GM12872 (cell line): ENCODE measurements at regions not wholly inside any gene's neighbourhood (a gene's known extent, or its start where the extent isn't known, plus 50 kb on each side); places are given as distances from the start of the nearest gene placed in this dataset.

Experiments used
- CTCF ChIP-seq: IDR thresholded peaks from 3 replicates; pipeline ENCODE4 v1.5.1; 2011; ENCODE audit warnings: low read depth, mild to moderate bottlenecking, low read length, moderate library complexity; ENCODE audit not compliant: insufficient read depth

- no peak for TF ChIP-seq CTCF
Observed at GRCh38 chr21:25092441-25093011, 514.8 kb downstream of the MRPL39 start.

- TF ChIP-seq CTCF: no peak
Observed at GRCh38 chr21:25081096-25081495, 526.2 kb downstream of the MRPL39 start.

- no peak for TF ChIP-seq CTCF
Observed at GRCh38 chr21:25080661-25081060, 526.6 kb downstream of the MRPL39 start.

- TF ChIP-seq CTCF: no peak
Observed at GRCh38 chr21:25080141-25080540, 527.1 kb downstream of the MRPL39 start.

GRCh38 chr21:25079053-25079452, 528.2 kb downstream of the MRPL39 start:
- no peak for TF ChIP-seq CTCF

GRCh38 chr21:25062061-25062460, 545.2 kb downstream of the MRPL39 start:
- no peak for TF ChIP-seq CTCF

GRCh38 chr21:25054689-25055088, 552.6 kb downstream of the MRPL39 start:
- no peak for TF ChIP-seq CTCF
